H9 (cell line): ENCODE measurements at regions not wholly inside any gene's neighbourhood (a gene's known extent, or its start where the extent isn't known, plus 50 kb on each side); places are given as distances from the start of the nearest gene placed in this dataset.

Experiments used
- DNase-seq: peaks from one replicate; pipeline ENCODE4 v3.0.0-alpha.2; 2017
- H2AFZ ChIP-seq: one replicate; pipeline ENCODE4 v1.6.1; 2013; ENCODE audit warnings: mild to moderate bottlenecking, low read length, control low read depth, moderate library complexity
- H2AK5ac ChIP-seq: 2 replicates; pipeline ENCODE4 v1.6.1; 2013; ENCODE audit warnings: low read length, control low read depth, mixed read lengths; ENCODE audit not compliant: insufficient read length
- H2BK120ac ChIP-seq: one replicate; pipeline ENCODE4 v1.6.1; 2013; ENCODE audit warnings: low read depth, mild to moderate bottlenecking, low read length, control low read depth, inconsistent platforms; ENCODE audit not compliant: poor library complexity, severe bottlenecking
- H2BK12ac ChIP-seq: 2 replicates; pipeline ENCODE4 v1.6.1; 2013; ENCODE audit warnings: low read length, control low read depth, mixed read lengths, low read depth; ENCODE audit not compliant: insufficient read length
- H2BK15ac ChIP-seq: 2 replicates; pipeline ENCODE4 v1.6.1; 2013; ENCODE audit warnings: low read depth, low read length, control low read depth
- H2BK20ac ChIP-seq: one replicate; pipeline ENCODE4 v1.6.1; 2013; ENCODE audit warnings: low read depth, mild to moderate bottlenecking, low read length, control low read depth, inconsistent platforms; ENCODE audit not compliant: poor library complexity, severe bottlenecking
- H2BK5ac ChIP-seq: 2 replicates; pipeline ENCODE4 v1.6.1; 2013; ENCODE audit warnings: low read length, control low read depth, mixed read lengths; ENCODE audit not compliant: insufficient read length
- H3K14ac ChIP-seq: 2 replicates; pipeline ENCODE4 v1.6.1; 2013; ENCODE audit warnings: low read length, control low read depth; ENCODE audit not compliant: insufficient read depth
- H3K18ac ChIP-seq: 2 replicates; pipeline ENCODE4 v1.6.1; 2013; ENCODE audit warnings: low read depth, mild to moderate bottlenecking, mixed read lengths, low read length, control low read depth; ENCODE audit not compliant: insufficient read length
- H3K23ac ChIP-seq: 2 replicates; pipeline ENCODE4 v1.6.1; 2013; ENCODE audit warnings: low read length, control low read depth, mixed read lengths, low read depth; ENCODE audit not compliant: insufficient read length
- H3K23me2 ChIP-seq: 2 replicates; pipeline ENCODE4 v1.6.1; 2013; ENCODE audit warnings: low read depth, mild to moderate bottlenecking, mixed read lengths, low read length, control low read depth; ENCODE audit not compliant: insufficient read length, poor library complexity, severe bottlenecking
- H3K27ac ChIP-seq: 2 replicates; pipeline ENCODE4 v1.5.1; 2013; ENCODE audit warnings: low read length, control low read depth, mixed read lengths, low read depth; ENCODE audit not compliant: insufficient read length
- H3K27me3 ChIP-seq: 2 replicates; pipeline ENCODE4 v1.6.1; 2013; ENCODE audit warnings: low read length, control low read depth, inconsistent platforms; ENCODE audit not compliant: insufficient read depth
- H3K4ac ChIP-seq: 2 replicates; pipeline ENCODE4 v1.6.1; 2013; ENCODE audit warnings: low read depth, mild to moderate bottlenecking, control low read depth, inconsistent platforms, low read length, moderate library complexity
- H3K4me1 ChIP-seq: 2 replicates; pipeline ENCODE4 v1.6.1; 2013; ENCODE audit warnings: low read length, control low read depth, inconsistent platforms; ENCODE audit not compliant: insufficient read depth
- H3K4me2 ChIP-seq: 2 replicates; pipeline ENCODE4 v1.6.1; 2013; ENCODE audit warnings: low read length, control low read depth, mixed read lengths; ENCODE audit not compliant: insufficient read length, insufficient read depth
- H3K56ac ChIP-seq: 2 replicates; pipeline ENCODE4 v1.6.1; 2013; ENCODE audit warnings: low read depth, mild to moderate bottlenecking, mixed read lengths, low read length, control low read depth; ENCODE audit not compliant: insufficient read length
- H3K79me1 ChIP-seq: 2 replicates; pipeline ENCODE4 v1.6.1; 2013; ENCODE audit warnings: low read depth, mild to moderate bottlenecking, moderate library complexity, low read length, control low read depth, inconsistent platforms; ENCODE audit not compliant: insufficient read depth, poor library complexity, severe bottlenecking
- H3K79me2 ChIP-seq: 2 replicates; pipeline ENCODE4 v1.6.1; 2013; ENCODE audit warnings: low read length, control low read depth, inconsistent platforms; ENCODE audit not compliant: insufficient read depth
- H3K9ac ChIP-seq: 2 replicates; pipeline ENCODE4 v1.6.1; 2013; ENCODE audit warnings: low read length, control low read depth, mixed read lengths; ENCODE audit not compliant: insufficient read length; ENCODE audit errors: extremely low read depth
- H3K9me3 ChIP-seq: one replicate; pipeline ENCODE4 v1.6.1; 2013; ENCODE audit warnings: low read depth, low read length, inconsistent platforms; ENCODE audit not compliant: control insufficient read depth
- H3T11ph ChIP-seq: one replicate; pipeline ENCODE4 v1.6.1; 2013; ENCODE audit warnings: mild to moderate bottlenecking, low read length, control low read depth, inconsistent platforms
- H4K20me1 ChIP-seq: one replicate; pipeline ENCODE4 v1.6.1; 2013; ENCODE audit not compliant: control insufficient read depth, insufficient read length, insufficient read depth
- H4K5ac ChIP-seq: 2 replicates; pipeline ENCODE4 v1.6.1; 2013; ENCODE audit warnings: low read depth, mild to moderate bottlenecking, mixed read lengths, low read length, control low read depth; ENCODE audit not compliant: insufficient read length
- H4K8ac ChIP-seq: replicated peaks from 2 replicates; pipeline ENCODE4 v1.6.1; 2013; ENCODE audit warnings: low read length, control low read depth, mixed read lengths, low read depth; ENCODE audit not compliant: insufficient read length
- H4K91ac ChIP-seq: 2 replicates; pipeline ENCODE4 v1.6.1; 2013; ENCODE audit warnings: low read depth, mild to moderate bottlenecking, moderate library complexity, mixed read lengths, low read length, control low read depth; ENCODE audit not compliant: insufficient read length
- H3K27ac Mint-ChIP-seq, 3 experiments: 2 replicates in 2 of 3; 3 replicates in 1 of 3; pipeline ENCODE4 v1.8.0; 2020 to 2021; ENCODE audit warnings: mixed read lengths in 3 of 3, mild to moderate bottlenecking in 1 of 3, moderate library complexity in 1 of 3
- H3K27me3 Mint-ChIP-seq: 2 replicates; pipeline ENCODE4 v1.8.0; 2021; ENCODE audit warnings: low read depth, mild to moderate bottlenecking, moderate library complexity, mixed read lengths
- H3K36me3 Mint-ChIP-seq, 3 experiments: 2 replicates in 2 of 3; 3 replicates in 1 of 3; pipeline ENCODE4 v1.8.0; 2020 to 2021; ENCODE audit warnings: low read depth in 3 of 3, mixed read lengths in 3 of 3; ENCODE audit not compliant: insufficient read depth in 1 of 3
- H3K4me1 Mint-ChIP-seq, 2 experiments: 2 replicates each; pipeline ENCODE4 v1.8.0; 2020; ENCODE audit warnings: mixed read lengths in 2 of 2
- H3K4me3 Mint-ChIP-seq, 2 experiments: 2 replicates in 1 of 2; 3 replicates in 1 of 2; pipeline ENCODE4 v1.8.0; 2020 to 2021; ENCODE audit warnings: mild to moderate bottlenecking in 2 of 2, mixed read lengths in 2 of 2, moderate library complexity in 1 of 2
- H3K9me3 Mint-ChIP-seq, 2 experiments: 2 replicates in 1 of 2; 3 replicates in 1 of 2; pipeline ENCODE4 v1.8.0; 2020; ENCODE audit warnings: mild to moderate bottlenecking in 2 of 2, mixed read lengths in 2 of 2, moderate library complexity in 1 of 2
- CTCF ChIP-seq: fragments of 200-600 bp; sonication (generic); conservative IDR thresholded peaks from 3 replicates; pipeline ENCODE4 v1.8.0; 2021; ENCODE audit warnings: antibody characterized with exemption, mild to moderate bottlenecking
- WGBS: extraction: QIAGEN DNeasy Blood & Tissue Kit; methylation state at CpG from one replicate; pipeline ENCODE4 v1.1.7; 2013; ENCODE audit warnings: missing lambda C conversion rate, low lambda C conversion rate, mixed read lengths; ENCODE audit not compliant: insufficient read length; ENCODE audit errors: extremely low coverage; 5-methylcytosine and 5-hydroxymethylcytosine counted together

- Histone ChIP-seq H2AFZ (no peak overlapping the region), H4K20me1 (no peaks in the 10 kb centered on the region), H3K23ac (no peak overlapping the region), H3K4me1 (no peaks in the 10 kb centered on the region), H4K91ac (no peak overlapping the region), H3K56ac (no peak overlapping the region), H2BK15ac (no peak overlapping the region), H3K79me1 (no peaks in the 10 kb centered on the region), H2BK20ac (no peak overlapping the region), H3K9me3 (no peaks in the 10 kb centered on the region), H3K14ac (no peak overlapping the region), H3K27me3 (no peaks in the 10 kb centered on the region), H2AK5ac (no peak overlapping the region), H3K27ac (no peak overlapping the region), H4K8ac (no peak overlapping the region), H2BK5ac (no peak overlapping the region), H3K9ac (no peak overlapping the region), H4K5ac (no peak overlapping the region), H3K79me2 (no peaks in the 10 kb centered on the region), H3K4me2 (no peak overlapping the region), H3T11ph (no peak overlapping the region), H3K18ac (no peak overlapping the region), H2BK12ac (no peak overlapping the region), H3K23me2 (no peaks in the 10 kb centered on the region), H2BK120ac (no peak overlapping the region), H3K4ac (no peak overlapping the region)
- no CpG with 5 or more reads among the region's 1 CpG for WGBS
- no peak for TF ChIP-seq CTCF
- Mint-ChIP-seq H3K4me3 (no peak overlapping the region), H3K36me3 (peaks cover 3 to 8% (median 3%) of the 10 kb centered on the region in 3 experiments; a peak in 4 of 7 replicates), H3K9me3 (peaks cover 4 to 5% of the 10 kb centered on the region in 2 experiments), H3K27me3 (no peaks in the 10 kb centered on the region), H3K27ac (no peak overlapping the region), H3K4me1 (no peaks in the 10 kb centered on the region)
- no peak for DNase-seq
Measured at GRCh38 chr4:188811121-188811520, 671.9 kb downstream of the TRIML1 start.
